Activated T-helper 1 cell treated with anti-CD3 and anti-CD28 coated beads, Interleukin-12 subunit alpha, Interleukin-12 subunit beta, Interleukin-2, Interleukin-4 antibody, amounts not matched to agents 30 ng/mL and 10 ng/mL and 1 ng/mL, durations not matched to agents 14 hours and 24 hours and 36 hours (primary cell): ENCODE measurements at regions not wholly inside any gene's neighbourhood (a gene's known extent, or its start where the extent isn't known, plus 50 kb on each side); places are given as distances from the start of the nearest gene placed in this dataset.

Experiments used
- DNase-seq: peaks from one replicate; pipeline ENCODE4 v3.0.0; 2021; ENCODE audit warnings: low spot score
- H3K27ac Mint-ChIP-seq: one replicate; pipeline ENCODE4 v1.8.0; 2021; ENCODE audit warnings: mild to moderate bottlenecking, mixed read lengths
- H3K27me3 Mint-ChIP-seq: one replicate; pipeline ENCODE4 v1.8.0; 2022; ENCODE audit warnings: mild to moderate bottlenecking, moderate library complexity, mixed read lengths; ENCODE audit not compliant: insufficient read depth
- H3K36me3 Mint-ChIP-seq: one replicate; pipeline ENCODE4 v1.8.0; 2021; ENCODE audit warnings: low read depth, mixed read lengths
- H3K4me1 Mint-ChIP-seq: one replicate; pipeline ENCODE4 v1.8.0; 2021; ENCODE audit warnings: low read depth, mixed read lengths
- H3K4me3 Mint-ChIP-seq: one replicate; pipeline ENCODE4 v1.8.0; 2021; ENCODE audit warnings: mild to moderate bottlenecking, moderate library complexity, mixed read lengths
- H3K9me3 Mint-ChIP-seq: one replicate; pipeline ENCODE4 v1.8.0; 2021; ENCODE audit warnings: mixed read lengths
- intact Hi-C: fragments of 100-400 bp; cut with micrococcal nuclease; formaldehyde crosslinking; loops from one replicate; pipeline ENCODE4 v1.15.1; 2024

DNA sequence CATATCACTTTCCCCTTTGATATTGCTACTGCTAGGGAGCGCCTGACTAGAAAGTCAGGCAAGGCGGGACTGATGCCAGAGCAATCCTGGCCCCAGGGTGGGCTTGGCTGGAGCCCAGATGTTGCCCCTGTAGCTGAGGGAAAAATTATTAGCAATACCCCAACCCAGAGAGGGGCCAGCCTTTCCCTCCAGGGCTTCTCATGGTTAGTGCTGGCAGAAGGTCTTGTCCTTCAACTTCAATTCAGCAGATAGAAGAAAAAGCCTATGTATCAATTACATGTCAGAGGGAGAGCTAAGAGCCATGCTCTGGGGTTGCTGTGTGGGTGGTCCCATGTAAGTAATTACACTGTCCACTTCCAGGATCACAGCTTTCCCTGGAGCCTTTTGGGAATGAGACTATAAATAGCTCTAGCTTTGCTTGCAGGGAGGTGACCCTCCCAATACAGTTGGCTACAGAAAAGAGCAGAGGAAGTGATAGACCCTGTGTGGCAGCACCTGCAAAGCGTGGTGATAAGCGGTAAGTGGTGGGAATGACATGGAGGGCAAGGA, 579.1 kb downstream of the CCSER2 start:
- H3K4me3 Mint-ChIP-seq, result no peak overlapping the region
- H3K27me3 Mint-ChIP-seq, result no peaks in the 10 kb centered on the region
- H3K27ac Mint-ChIP-seq, result no peak overlapping the region
- no peaks in the 10 kb centered on the region for H3K4me1 Mint-ChIP-seq
- H3K9me3 Mint-ChIP-seq, result no peaks in the 10 kb centered on the region
- no peaks in the 10 kb centered on the region for H3K36me3 Mint-ChIP-seq
- intact Hi-C loops, result no loop called here
- DNase-seq, result no peak

DNA sequence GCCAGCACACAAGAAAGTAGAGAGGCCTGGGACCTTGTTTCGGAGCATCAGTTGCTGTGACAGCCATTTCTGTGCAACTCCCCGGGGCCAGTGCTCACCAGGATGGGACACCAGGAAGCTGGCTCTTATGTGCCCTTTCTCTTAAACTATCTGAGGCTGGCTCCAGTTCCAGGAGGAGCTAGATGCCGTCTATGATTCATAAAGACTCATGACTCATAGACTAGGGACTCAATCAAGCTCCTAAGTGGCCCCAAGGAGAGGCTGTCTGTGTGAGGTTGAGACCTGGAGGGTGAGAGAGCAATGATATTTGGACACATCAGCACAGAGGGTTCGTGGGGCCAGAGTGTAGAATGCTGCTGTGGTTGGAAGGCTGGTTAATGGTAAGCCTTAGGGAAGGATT, 580.1 kb downstream of the CCSER2 start:
- Mint-ChIP-seq H3K4me3 (no peak overlapping the region), H3K4me1 (no peaks in the 10 kb centered on the region), H3K27ac (no peak overlapping the region), H3K9me3 (no peaks in the 10 kb centered on the region), H3K36me3 (no peaks in the 10 kb centered on the region), H3K27me3 (no peaks in the 10 kb centered on the region)
- intact Hi-C loops, result no loop called here
- DNase-seq, result no peak

DNA sequence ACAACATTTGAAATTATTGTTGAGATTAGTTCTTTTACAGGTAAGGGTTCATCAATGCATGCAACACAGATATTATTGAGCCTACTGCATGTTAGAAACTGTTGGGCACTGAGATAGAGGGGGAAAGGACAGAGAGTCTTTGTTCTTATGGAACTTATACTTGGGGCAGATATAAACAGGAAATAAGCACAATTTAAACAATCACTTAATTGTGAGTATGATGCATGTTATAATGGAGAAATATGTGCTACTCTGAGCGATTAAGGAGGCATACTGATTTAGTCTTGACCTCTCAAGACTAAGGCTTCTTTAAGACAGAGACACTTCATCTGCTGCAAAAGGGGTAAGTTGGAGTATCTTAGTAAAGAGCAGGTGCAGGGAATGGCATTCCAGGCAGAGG, 593.3 kb downstream of the CCSER2 start:
- DNase-seq, result no peak
- Mint-ChIP-seq H3K4me3 (no peak overlapping the region), H3K9me3 (no peaks in the 10 kb centered on the region), H3K27me3 (peaks cover 2% of the 10 kb centered on the region), H3K27ac (no peak overlapping the region), H3K4me1 (no peaks in the 10 kb centered on the region), H3K36me3 (no peaks in the 10 kb centered on the region)
- intact Hi-C loops, result no loop called here

DNA sequence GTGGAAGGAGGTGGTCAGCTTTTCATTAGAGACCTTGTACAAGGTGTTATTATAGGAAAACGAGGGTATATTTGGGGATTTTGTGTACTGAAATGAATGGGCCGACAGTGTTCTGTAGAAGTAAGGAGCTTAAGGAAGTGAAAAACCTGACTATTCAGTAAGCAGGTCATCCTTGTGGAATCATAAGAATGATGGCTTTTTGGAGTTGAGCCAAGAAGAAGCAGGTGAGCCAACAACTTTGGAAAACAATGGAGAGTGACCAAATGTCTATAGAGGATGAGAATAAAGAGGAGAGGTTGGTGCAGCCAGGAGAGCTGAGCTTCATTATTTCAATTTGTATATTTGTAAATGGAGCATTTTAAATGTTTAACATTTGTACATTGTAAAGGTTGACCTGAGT, 595.7 kb downstream of the CCSER2 start:
- H3K9me3 Mint-ChIP-seq, result no peaks in the 10 kb centered on the region
- no peaks in the 10 kb centered on the region for H3K36me3 Mint-ChIP-seq
- intact Hi-C loops, result no loop called here
- H3K27me3 Mint-ChIP-seq, result peaks cover 2% of the 10 kb centered on the region
- no peaks in the 10 kb centered on the region for H3K4me1 Mint-ChIP-seq
- no peak for DNase-seq
- H3K4me3 Mint-ChIP-seq, result no peak overlapping the region
- H3K27ac Mint-ChIP-seq, result no peak overlapping the region

DNA sequence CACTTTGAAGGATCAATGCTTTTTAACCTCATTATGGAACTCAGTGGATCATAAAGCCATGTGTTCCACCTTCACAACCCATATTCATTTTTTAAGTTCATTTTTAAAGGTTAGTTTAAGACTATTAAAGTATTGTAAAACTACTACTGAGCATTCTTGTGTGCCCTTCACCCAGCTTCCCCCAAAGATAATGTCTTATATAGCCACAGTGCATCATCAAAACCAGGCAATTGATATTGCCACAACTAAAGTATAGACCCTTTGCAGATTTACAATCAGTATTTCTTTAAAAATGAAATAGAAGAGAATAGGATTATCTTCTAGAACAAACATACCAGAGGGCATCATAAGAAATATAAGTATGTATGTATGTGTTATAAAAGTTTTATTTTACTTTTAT, 597.1 kb downstream of the CCSER2 start:
- H3K4me3 Mint-ChIP-seq, result no peak overlapping the region
- H3K9me3 Mint-ChIP-seq, result no peaks in the 10 kb centered on the region
- no peak overlapping the region for H3K27ac Mint-ChIP-seq
- no peaks in the 10 kb centered on the region for H3K27me3 Mint-ChIP-seq
- H3K36me3 Mint-ChIP-seq, result no peaks in the 10 kb centered on the region
- H3K4me1 Mint-ChIP-seq, result no peaks in the 10 kb centered on the region
- no peak for DNase-seq
- intact Hi-C loops, result no loop called here

DNA sequence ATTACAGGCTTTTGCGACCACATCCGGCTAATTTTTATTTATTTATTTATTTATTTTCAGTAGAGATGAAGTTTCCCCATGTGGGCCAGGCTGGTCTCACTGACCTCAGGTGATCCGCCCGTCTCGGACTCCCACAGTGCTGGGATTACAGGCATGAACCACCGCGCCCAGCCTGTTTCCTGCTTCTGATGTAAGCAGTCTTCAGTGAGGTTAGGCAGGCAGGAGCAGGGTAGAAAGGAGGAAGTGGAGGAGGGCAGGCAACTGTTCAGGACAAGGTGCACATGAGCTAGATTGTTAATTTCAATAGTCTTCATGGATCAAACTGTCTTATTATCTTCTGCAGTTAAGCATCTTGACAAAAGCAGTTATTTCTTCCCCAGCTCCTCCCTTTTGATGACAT, 605.0 kb downstream of the CCSER2 start:
- no peaks in the 10 kb centered on the region for H3K36me3 Mint-ChIP-seq
- no peaks in the 10 kb centered on the region for H3K4me1 Mint-ChIP-seq
- no peaks in the 10 kb centered on the region for H3K9me3 Mint-ChIP-seq
- H3K27me3 Mint-ChIP-seq, result no peaks in the 10 kb centered on the region
- no peak overlapping the region for H3K27ac Mint-ChIP-seq
- no peak for DNase-seq
- intact Hi-C loops, result no loop called here
- H3K4me3 Mint-ChIP-seq, result no peak overlapping the region

DNA sequence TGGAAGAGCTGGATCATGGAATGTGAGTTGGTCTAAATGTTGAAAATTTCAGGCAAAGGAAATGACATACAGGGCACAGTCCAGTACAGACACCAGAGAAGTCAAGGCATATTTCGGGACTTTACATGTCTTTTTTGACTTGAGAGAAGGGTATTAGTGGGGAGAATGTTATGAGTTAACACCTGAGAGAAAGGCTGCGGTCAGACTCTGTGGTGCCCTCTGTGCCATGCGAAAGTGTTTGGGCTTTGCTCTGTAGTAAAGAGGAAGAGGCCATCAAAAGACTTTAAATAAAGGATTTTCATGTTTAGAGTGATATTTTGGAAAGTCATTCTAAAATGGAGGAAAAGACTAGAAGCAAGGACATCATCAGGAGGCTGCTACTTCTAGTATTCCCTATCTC, 607.4 kb downstream of the CCSER2 start:
- Mint-ChIP-seq H3K4me3 (no peak overlapping the region), H3K27me3 (no peaks in the 10 kb centered on the region), H3K9me3 (no peaks in the 10 kb centered on the region), H3K36me3 (no peaks in the 10 kb centered on the region), H3K27ac (no peak overlapping the region), H3K4me1 (no peaks in the 10 kb centered on the region)
- DNase-seq, result no peak
- intact Hi-C loops, result no loop called here

DNA sequence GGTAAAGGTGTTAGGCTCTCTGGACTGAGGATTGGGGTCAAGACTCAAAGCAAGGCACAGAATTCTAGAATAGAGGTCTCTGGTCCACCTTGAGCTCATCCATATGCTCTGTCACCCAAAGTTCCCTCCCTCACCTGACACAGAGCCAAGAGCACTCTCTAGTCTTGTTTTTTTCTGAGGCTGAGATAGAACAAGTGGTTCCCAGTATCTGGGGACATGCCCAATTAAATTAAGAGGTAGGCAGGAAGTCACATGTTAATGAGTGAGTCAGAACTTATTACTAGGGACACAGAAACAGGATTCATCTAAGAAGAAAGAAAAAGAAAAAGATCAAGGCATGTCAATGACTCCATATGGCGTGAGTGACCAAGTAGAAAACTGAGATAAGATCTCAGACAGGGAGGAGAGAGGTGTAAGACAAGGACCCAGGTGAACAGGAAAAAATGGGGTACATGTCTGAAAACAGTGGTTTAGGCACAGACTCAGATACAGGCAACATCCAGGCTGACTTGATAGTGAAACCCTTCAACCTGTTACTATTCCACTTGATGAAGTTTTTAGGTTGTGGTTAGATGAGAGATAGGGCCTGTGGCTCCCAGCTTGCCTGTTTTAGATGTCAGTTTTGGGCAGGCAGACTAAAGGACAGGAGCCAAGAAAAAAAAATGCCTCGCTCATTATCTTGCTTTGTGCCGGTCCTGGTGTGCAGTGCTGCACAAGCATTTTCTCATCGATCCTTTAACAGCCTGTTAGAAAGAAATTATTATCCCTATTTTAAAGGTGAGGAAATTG, 609.9 kb downstream of the CCSER2 start:
- intact Hi-C loops, result no loop called here
- no peaks in the 10 kb centered on the region for H3K4me1 Mint-ChIP-seq
- no peaks in the 10 kb centered on the region for H3K9me3 Mint-ChIP-seq
- no peaks in the 10 kb centered on the region for H3K36me3 Mint-ChIP-seq
- H3K27me3 Mint-ChIP-seq, result no peaks in the 10 kb centered on the region
- DNase-seq, result no peak
- no peak overlapping the region for H3K4me3 Mint-ChIP-seq
- H3K27ac Mint-ChIP-seq, result no peak overlapping the region

DNA sequence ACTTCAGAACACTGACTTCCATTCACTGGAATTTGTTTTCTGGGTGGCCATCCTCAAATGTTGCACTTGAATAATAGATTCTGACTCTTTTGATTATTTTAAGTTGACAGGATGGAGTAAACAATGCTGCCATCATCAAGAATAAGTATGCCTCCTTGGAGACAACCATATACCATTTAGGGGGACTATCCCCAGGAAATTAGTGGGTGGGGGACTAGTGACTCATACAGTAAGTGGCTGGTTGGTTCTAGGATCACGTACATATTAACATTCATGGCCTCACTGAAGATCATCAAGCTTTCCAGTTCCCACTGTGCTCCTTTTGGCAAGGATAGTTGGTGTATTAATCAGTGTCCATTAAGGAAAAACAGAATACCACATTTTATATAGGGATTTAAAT, 615.2 kb downstream of the CCSER2 start:
- no peaks in the 10 kb centered on the region for H3K36me3 Mint-ChIP-seq
- H3K27me3 Mint-ChIP-seq, result no peaks in the 10 kb centered on the region
- H3K4me3 Mint-ChIP-seq, result no peak overlapping the region
- no peak for DNase-seq
- no peaks in the 10 kb centered on the region for H3K4me1 Mint-ChIP-seq
- intact Hi-C loops, result no loop called here
- no peaks in the 10 kb centered on the region for H3K9me3 Mint-ChIP-seq
- no peak overlapping the region for H3K27ac Mint-ChIP-seq

DNA sequence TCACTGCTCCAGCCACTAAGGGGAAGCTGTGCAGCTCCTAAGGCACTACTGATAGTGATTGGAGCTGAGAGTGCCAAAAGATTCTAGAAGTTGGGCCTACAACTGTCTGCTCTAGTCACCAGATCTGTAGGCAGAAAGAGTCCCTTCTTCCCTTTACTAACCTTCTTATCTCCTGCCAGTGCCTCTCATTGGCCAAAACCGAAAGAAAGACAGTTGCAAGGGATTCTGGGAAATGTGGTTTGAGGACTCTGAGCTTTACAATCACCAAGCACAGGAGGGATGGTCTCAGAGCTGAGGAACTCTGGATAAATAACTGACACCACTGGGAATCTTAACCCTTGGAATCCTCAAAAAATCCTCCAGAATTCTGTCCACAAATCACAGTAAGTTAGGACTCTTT, 615.8 kb downstream of the CCSER2 start:
- Mint-ChIP-seq H3K4me1 (no peaks in the 10 kb centered on the region), H3K27ac (no peak overlapping the region), H3K36me3 (no peaks in the 10 kb centered on the region), H3K9me3 (no peaks in the 10 kb centered on the region), H3K27me3 (no peaks in the 10 kb centered on the region), H3K4me3 (no peak overlapping the region)
- intact Hi-C loops, result no loop called here
- no peak for DNase-seq

DNA sequence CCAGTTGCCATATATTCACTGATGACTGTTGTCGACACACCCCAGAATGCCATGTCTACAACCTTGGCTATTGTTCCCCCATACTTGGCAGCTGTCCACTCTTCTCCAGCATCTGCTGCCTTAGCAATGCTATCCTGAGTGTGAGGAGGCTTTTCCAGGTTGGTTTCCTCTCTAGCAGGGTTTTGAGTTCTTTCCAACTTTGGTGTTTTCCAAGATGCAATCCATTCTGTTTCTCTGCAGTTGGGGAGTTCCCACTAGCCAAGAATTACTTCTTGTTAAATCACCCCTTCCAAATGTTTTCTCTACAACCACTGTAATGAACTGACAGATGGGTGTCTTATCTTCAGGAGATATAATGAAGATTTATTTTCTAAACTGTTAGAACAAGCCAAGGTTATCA, 617.4 kb downstream of the CCSER2 start:
- no peaks in the 10 kb centered on the region for H3K36me3 Mint-ChIP-seq

DNA sequence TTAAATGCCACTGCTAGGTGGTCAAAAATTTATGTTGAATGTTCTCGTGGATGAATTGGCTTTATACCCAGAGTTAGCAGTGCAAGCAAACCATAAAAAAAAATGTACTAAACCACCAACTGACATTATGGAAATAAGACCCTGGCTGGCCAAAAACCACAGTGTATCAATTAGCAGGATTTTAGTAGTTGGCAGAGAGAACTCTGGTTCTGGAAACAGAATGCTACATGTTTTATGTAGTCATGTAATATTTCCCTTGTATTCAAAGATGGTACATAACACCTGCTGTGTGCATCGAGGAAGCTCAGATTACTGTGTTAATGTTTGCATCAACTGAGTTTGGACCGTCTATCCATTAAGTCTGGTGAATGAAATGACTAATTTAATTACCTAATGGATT, 618.5 kb downstream of the CCSER2 start:
- no peak for DNase-seq
- no peak overlapping the region for H3K27ac Mint-ChIP-seq
- no peaks in the 10 kb centered on the region for H3K4me1 Mint-ChIP-seq
- no peaks in the 10 kb centered on the region for H3K27me3 Mint-ChIP-seq
- H3K9me3 Mint-ChIP-seq, result no peaks in the 10 kb centered on the region
- H3K4me3 Mint-ChIP-seq, result no peak overlapping the region
- H3K36me3 Mint-ChIP-seq, result no peaks in the 10 kb centered on the region
- intact Hi-C loops, result no loop called here

More for the DNA sequence above, 617.4 kb downstream of the CCSER2 start:
- Mint-ChIP-seq H3K27ac (no peak overlapping the region), H3K4me3 (no peak overlapping the region), H3K4me1 (no peaks in the 10 kb centered on the region), H3K27me3 (no peaks in the 10 kb centered on the region), H3K9me3 (no peaks in the 10 kb centered on the region)
- DNase-seq, result no peak
- intact Hi-C loops, result no loop called here

DNA sequence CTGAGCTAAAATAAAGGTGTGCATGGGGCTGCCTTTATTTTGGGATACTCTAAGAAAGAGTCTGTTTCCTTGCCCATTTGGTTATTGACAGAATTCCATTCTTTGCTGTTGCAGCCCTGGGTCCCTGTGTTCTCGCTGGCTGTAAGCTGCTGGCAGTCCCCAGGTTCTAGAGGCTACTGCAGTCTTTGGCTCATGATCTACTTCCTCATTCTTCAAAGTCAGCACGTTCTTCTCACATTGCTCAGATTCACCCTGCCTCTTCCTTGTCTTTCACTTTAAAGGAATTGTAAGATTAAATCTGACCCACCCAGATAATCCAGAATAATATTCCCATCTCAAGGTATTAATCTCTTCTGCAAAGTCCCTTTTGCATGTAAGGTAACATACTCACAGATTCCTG, 620.3 kb downstream of the CCSER2 start:
- no peaks in the 10 kb centered on the region for H3K36me3 Mint-ChIP-seq
- H3K4me1 Mint-ChIP-seq, result no peaks in the 10 kb centered on the region
- no peaks in the 10 kb centered on the region for H3K9me3 Mint-ChIP-seq
- no peak overlapping the region for H3K4me3 Mint-ChIP-seq
- H3K27me3 Mint-ChIP-seq, result no peaks in the 10 kb centered on the region
- no peak for DNase-seq
- no peak overlapping the region for H3K27ac Mint-ChIP-seq
- intact Hi-C loops, result no loop called here

DNA sequence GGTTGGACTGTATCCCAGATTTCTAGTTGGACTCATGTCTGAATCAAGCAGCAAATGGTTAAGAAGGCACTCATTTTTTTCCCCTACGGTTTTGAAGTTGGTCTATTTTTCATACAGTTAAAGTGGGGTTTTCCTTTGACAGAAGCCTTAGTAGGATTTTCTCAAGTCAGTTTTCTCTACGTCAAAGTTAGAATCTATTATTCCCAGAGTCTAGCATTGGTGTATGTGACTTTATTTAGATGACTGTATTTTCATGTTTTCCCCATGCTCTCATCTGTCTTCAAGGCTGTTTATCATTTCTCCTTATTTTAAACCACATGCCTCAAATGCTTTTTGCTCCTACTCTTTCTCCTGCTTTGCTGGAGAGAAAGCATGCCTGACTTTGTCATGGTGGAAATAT, 623.2 kb downstream of the CCSER2 start:
- Mint-ChIP-seq H3K36me3 (no peaks in the 10 kb centered on the region), H3K9me3 (no peaks in the 10 kb centered on the region), H3K27ac (no peak overlapping the region), H3K27me3 (peaks cover 2% of the 10 kb centered on the region), H3K4me3 (no peak overlapping the region), H3K4me1 (no peaks in the 10 kb centered on the region)
- no peak for DNase-seq
- intact Hi-C loops, result no loop called here
